ENCODE measurements at regions not wholly inside any gene's neighbourhood (a gene's known extent, or its start where the extent isn't known, plus 50 kb on each side); places are given as distances from the start of the nearest gene placed in this dataset.

GRCh38 chr6:55666037-55666436 lies 87.0 kb upstream of the HMGCLL1 start:
- ATAC-seq (ENCODE audit: low read depth) (no peak), DNase-seq (ENCODE audit: low spot score) (no peak)
- no peaks in the 10 kb centered on the region for H3K36me3 ChIP-seq (ENCODE audit: low read depth)
- H3K27ac ChIP-seq (ENCODE audit: poor library complexity, severe bottlenecking): no peak overlapping the region
- peaks cover 5% of the 10 kb centered on the region for H3K4me1 ChIP-seq (ENCODE audit: insufficient read depth, poor library complexity, severe bottlenecking)
- no peaks in the 10 kb centered on the region for H3K9me3 ChIP-seq (ENCODE audit: severe bottlenecking)
- H3K27me3 ChIP-seq (ENCODE audit: insufficient read depth, poor library complexity, severe bottlenecking): no peaks in the 10 kb centered on the region
- no peak for TF ChIP-seq CTCF (IDR thresholded peaks at IDR 0.05; ENCODE audit: poor library complexity, severe bottlenecking)
- no peak overlapping the region for H3K4me3 ChIP-seq (ENCODE audit: severe bottlenecking)

DNA sequence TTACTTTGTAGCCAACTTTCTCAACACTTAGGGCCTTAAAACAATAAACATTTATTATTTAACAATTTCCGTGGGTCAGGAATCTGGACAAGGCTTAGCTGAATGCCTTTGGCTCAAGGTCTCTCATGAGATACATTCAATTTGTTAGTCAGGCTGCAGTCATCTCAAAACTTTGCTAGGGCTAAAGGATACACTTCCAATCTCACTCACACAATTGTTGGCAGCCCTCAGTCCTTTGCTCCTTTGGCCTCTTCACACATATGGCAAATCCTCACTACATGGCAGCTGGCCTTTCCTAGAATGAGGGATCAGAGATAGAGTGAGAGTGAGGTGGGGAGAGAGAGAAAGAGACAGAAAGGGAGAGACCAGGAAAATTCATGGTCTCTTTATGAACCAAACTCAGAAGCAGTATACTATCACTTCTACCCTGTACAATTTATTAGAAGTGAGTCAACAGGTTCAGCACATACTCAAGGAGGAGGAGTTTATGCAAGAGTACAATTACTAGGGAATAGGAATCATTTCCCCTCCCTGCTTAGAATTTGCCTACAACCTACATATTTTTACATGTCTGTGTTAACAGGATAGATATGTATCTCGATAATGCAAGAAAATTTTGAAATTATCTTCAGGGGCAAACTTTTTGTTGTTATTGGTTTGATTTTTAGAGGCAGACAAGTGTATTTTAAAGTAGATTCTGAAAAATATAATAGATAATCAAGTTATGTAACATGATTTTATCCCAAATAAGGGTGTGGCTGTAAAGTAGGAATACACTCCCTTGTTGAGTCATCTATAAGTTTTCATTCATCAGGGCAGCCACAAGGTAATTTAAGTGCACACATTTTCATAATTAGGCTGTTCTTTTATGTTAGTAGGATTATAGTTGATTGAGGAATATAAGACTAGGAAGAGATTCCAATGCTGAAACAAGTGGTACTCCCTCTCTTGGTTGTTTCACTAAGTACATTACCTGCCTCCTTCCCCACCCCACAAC lies 85.9 kb upstream of the HMGCLL1 start:
- ATAC-seq (ENCODE audit: low read depth): peak; percentile 54; the same call in 1 of the 3 replicates
- H3K27ac ChIP-seq (ENCODE audit: poor library complexity, severe bottlenecking): peak overlapping the region; percentile 13
- no peaks in the 10 kb centered on the region for H3K27me3 ChIP-seq (ENCODE audit: insufficient read depth, poor library complexity, severe bottlenecking)
- DNase-seq (ENCODE audit: low spot score): no peak
- no peaks in the 10 kb centered on the region for H3K9me3 ChIP-seq (ENCODE audit: severe bottlenecking)
- H3K4me3 ChIP-seq (ENCODE audit: severe bottlenecking): no peak overlapping the region
- H3K36me3 ChIP-seq (ENCODE audit: low read depth): no peaks in the 10 kb centered on the region
- TF ChIP-seq CTCF (IDR thresholded peaks at IDR 0.05; ENCODE audit: poor library complexity, severe bottlenecking): no peak
- H3K4me1 ChIP-seq (ENCODE audit: insufficient read depth, poor library complexity, severe bottlenecking): peaks cover 5% of the 10 kb centered on the region

DNA sequence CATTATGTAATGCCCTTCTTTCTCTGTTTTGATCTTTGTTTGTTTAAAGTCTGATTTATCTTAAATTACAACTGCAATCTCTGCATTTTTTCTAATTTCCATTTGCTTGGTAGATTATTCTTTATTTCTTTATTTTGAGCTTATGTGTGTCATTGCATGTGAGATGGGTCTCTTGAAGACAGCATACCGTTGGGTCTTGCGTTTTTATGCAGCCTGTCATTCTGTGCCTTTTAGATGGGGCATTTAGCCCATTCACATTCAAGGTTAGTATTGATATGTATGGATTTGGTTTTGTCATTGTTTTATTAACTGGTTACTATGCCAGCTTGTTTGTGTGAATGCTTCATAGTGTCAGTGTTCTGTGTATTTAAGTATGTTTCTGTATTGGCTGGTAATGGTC lies 84.9 kb upstream of the HMGCLL1 start:
- Histone ChIP-seq H3K27ac (ENCODE audit: poor library complexity, severe bottlenecking) (no peak overlapping the region), H3K4me1 (ENCODE audit: insufficient read depth, poor library complexity, severe bottlenecking) (peaks cover 5% of the 10 kb centered on the region), H3K9me3 (ENCODE audit: severe bottlenecking) (no peaks in the 10 kb centered on the region), H3K36me3 (ENCODE audit: low read depth) (no peaks in the 10 kb centered on the region), H3K27me3 (ENCODE audit: insufficient read depth, poor library complexity, severe bottlenecking) (no peaks in the 10 kb centered on the region), H3K4me3 (ENCODE audit: severe bottlenecking) (no peak overlapping the region)
- ATAC-seq (ENCODE audit: low read depth): no peak
- TF ChIP-seq CTCF (IDR thresholded peaks at IDR 0.05; ENCODE audit: poor library complexity, severe bottlenecking): no peak
- no peak for DNase-seq (ENCODE audit: low spot score)

DNA sequence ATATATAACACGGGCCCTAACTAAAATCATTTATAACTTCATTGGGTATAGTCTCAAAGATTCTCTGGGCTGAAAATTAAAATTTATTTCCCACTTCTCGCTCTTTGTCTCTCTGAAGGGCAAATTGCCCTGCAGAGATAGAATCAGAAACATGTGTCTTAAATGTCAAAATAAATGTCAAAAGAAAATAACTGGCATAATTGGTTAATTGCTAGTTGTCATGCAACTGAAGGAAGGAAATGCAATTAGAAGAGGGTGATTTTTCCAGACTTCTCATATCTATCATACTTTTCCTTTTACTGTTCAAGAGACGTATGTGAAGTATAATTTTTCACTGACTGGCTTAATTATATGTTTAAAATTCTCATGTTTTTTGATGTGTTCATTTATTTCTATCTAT lies 80.3 kb upstream of the HMGCLL1 start:
- Histone ChIP-seq H3K36me3 (ENCODE audit: low read depth) (no peaks in the 10 kb centered on the region), H3K27ac (ENCODE audit: poor library complexity, severe bottlenecking) (no peak overlapping the region), H3K4me3 (ENCODE audit: severe bottlenecking) (no peak overlapping the region), H3K9me3 (ENCODE audit: severe bottlenecking) (peaks cover 2% of the 10 kb centered on the region), H3K4me1 (ENCODE audit: insufficient read depth, poor library complexity, severe bottlenecking) (no peaks in the 10 kb centered on the region), H3K27me3 (ENCODE audit: insufficient read depth, poor library complexity, severe bottlenecking) (no peaks in the 10 kb centered on the region)
- no peak for ATAC-seq (ENCODE audit: low read depth)
- TF ChIP-seq CTCF (IDR thresholded peaks at IDR 0.05; ENCODE audit: poor library complexity, severe bottlenecking): no peak
- DNase-seq (ENCODE audit: low spot score): no peak

- Histone ChIP-seq H3K4me3 (ENCODE audit: severe bottlenecking) (no peak overlapping the region), H3K27me3 (ENCODE audit: insufficient read depth, poor library complexity, severe bottlenecking) (no peaks in the 10 kb centered on the region), H3K4me1 (ENCODE audit: insufficient read depth, poor library complexity, severe bottlenecking) (no peaks in the 10 kb centered on the region), H3K36me3 (ENCODE audit: low read depth) (no peaks in the 10 kb centered on the region), H3K27ac (ENCODE audit: poor library complexity, severe bottlenecking) (no peak overlapping the region), H3K9me3 (ENCODE audit: severe bottlenecking) (peaks cover 2% of the 10 kb centered on the region)
- ATAC-seq (ENCODE audit: low read depth) (no peak), DNase-seq (ENCODE audit: low spot score) (no peak)
- no peak for TF ChIP-seq CTCF (IDR thresholded peaks at IDR 0.05; ENCODE audit: poor library complexity, severe bottlenecking)
Observed at GRCh38 chr6:55654445-55654844, 75.5 kb upstream of the HMGCLL1 start.
